ENCODE measurements at regions not wholly inside any gene's neighbourhood (a gene's known extent, or its start where the extent isn't known, plus 50 kb on each side); places are given as distances from the start of the nearest gene placed in this dataset.

- no peak for TF ChIP-seq CTCF (conservative IDR thresholded peaks at IDR 0.05)
- TF ChIP-seq ZFX (IDR thresholded peaks at IDR 0.05) = no peak
Observed at GRCh38 chr7:155868955-155869783, 56.9 kb upstream of the SHH start.

Measured in C4-2B (cell line).